Heart left ventricle (tissue), 16 donors: ENCODE measurements at regions not wholly inside any gene's neighbourhood (a gene's known extent, or its start where the extent isn't known, plus 50 kb on each side); places are given as distances from the start of the nearest gene placed in this dataset.

Experiments
- ATAC-seq, 4 donors: fragments of 200-7000 bp; cut with Tn5 transposase; one replicate each; pipeline ENCODE4 v1.9.1; 2020 to 2022; ENCODE audit warnings: moderate library complexity in 4 of 4, mild to moderate bottlenecking in 3 of 4, moderate number of reproducible peaks in 1 of 4
- DNase-seq, 5 donors: peaks; one replicate each; pipeline ENCODE4 v3.0.0-alpha.2; 2020
- H3K27ac ChIP-seq, 12 donors: fragments of 200-600 bp; sonication (generic) in 4 of 12; one replicate each; pipeline versions ENCODE4 v1.5.0 to v1.8.0; 2016 to 2022; ENCODE audit warnings: mild to moderate bottlenecking in 2 of 12
- H3K27me3 ChIP-seq, 9 donors: fragments of 200-600 bp; sonication (generic) in 2 of 9; one replicate each; pipeline versions ENCODE4 v1.5.1 to v1.8.0; 2016 to 2022; ENCODE audit warnings: mild to moderate bottlenecking in 3 of 9
- H3K36me3 ChIP-seq, 9 donors: fragments of 200-600 bp; sonication (generic) in 2 of 9; one replicate each; pipeline versions ENCODE4 v1.5.0 to v1.8.0; 2018 to 2022; ENCODE audit warnings: mild to moderate bottlenecking in 2 of 9
- H3K4me1 ChIP-seq, 12 donors: fragments of 200-600 bp; sonication (generic) in 4 of 12; one replicate each; pipeline versions ENCODE4 v1.5.0 to v1.8.0; 2016 to 2022; ENCODE audit warnings: mild to moderate bottlenecking in 3 of 12
- H3K4me3 ChIP-seq, 12 donors: fragments of 200-600 bp; sonication (generic) in 4 of 12; one replicate each; pipeline versions ENCODE4 v1.5.0 to v1.8.0; 2017 to 2022; ENCODE audit warnings: mild to moderate bottlenecking in 9 of 12, moderate library complexity in 4 of 12
- H3K9me3 ChIP-seq, 12 donors: fragments of 200-600 bp; sonication (generic) in 4 of 12; one replicate each; pipeline versions ENCODE4 v1.5.0 to v1.8.0; 2016 to 2022; ENCODE audit warnings: mild to moderate bottlenecking in 1 of 12
- CTCF ChIP-seq, 12 donors: fragments of 200-600 bp; sonication (generic) in 4 of 12; IDR thresholded peaks; one replicate each; pipeline versions ENCODE4 v1.5.0 to v1.8.0; 2018 to 2022; ENCODE audit warnings: antibody characterized with exemption in 12 of 12, mild to moderate bottlenecking in 5 of 12
- POLR2A ChIP-seq, 2 donors: fragments of 450-650 bp; IDR thresholded peaks; one replicate each; pipeline ENCODE4 v1.6.1; 2017; ENCODE audit warnings: antibody characterized with exemption in 2 of 2, mild to moderate bottlenecking in 2 of 2, moderate library complexity in 2 of 2
- WGBS, 4 donors: extraction: QIAGEN DNeasy Blood & Tissue Kit in 2 of 4; methylation state at CpG; one replicate each; pipeline versions ENCODE4 v1.1.5 to v1.1.7; 2013 to 2018; 5-methylcytosine and 5-hydroxymethylcytosine counted together
- intact Hi-C, 10 donors: fragments of 100-400 bp; cut with DNase I; formaldehyde crosslinking; loops; one replicate each; pipeline versions ENCODE4 v1.11.1 to v1.14.2; 2022
- donor health status: ischemic (EF 13 %, LVEDD 7.1; RV severe dilation, severe dysfunction).
- donor health status: healthy with polysubstance abuse.
- donor health status: DM: no; HTN: yes; CAD: no.
- donor health status: DM: no; HTN: no; CAD: no.
- donor health status: ischemic (EF 25% LVEDD 6.9; RV normal size, moderate dysfunction).
- donor health status: ischemic (EF 25% LVEDD 5.7; RV mildly dilated, moderate dysfunction).
- donor health status: healthy.
- donor health status: DM: yes; HTN: yes; CAD: no.
- donor health status: ischemic (EF 35%, LVEDD 5.7; RV mildly dilated, moderate dysfunction).
- donor health status: nonischemic (EF 11% LVEDD 7.7; RV severe dilation, severe dysfunction).
- donor health status: DM: yes; HTN: yes; CAD: no.
- donor health status: PGD.
- donor health status: ischemic (EF 29% LVEDD 5.4; RV normal size, mild dysfunction).
- donor health status: nonischemic (EF 23%, LVEDD 6.1; RV moderate dilation, normal function).

GRCh38 chr6:131419702-131420101 lies 153.3 kb upstream of the ARG1 start:
- Histone ChIP-seq H3K27me3 (peaks cover 0 to 3% (median 0%) of the 10 kb centered on the region in 9 donors), H3K27ac (no peak overlapping the region), H3K36me3 (no peaks in the 10 kb centered on the region), H3K4me3 (no peak overlapping the region), H3K4me1 (no peaks in the 10 kb centered on the region), H3K9me3 (no peaks in the 10 kb centered on the region)
- no peak for TF ChIP-seq CTCF (IDR thresholded peaks at IDR 0.05)
- no peak for TF ChIP-seq POLR2A (IDR thresholded peaks at IDR 0.05)
- intact Hi-C loops, result no loop called here
- DNase-seq (no peak), ATAC-seq (no peak)
- 26 to 52% (median 46%) methylated on average over 1 of the region's 1 CpG for WGBS, 4 donors

DNA sequence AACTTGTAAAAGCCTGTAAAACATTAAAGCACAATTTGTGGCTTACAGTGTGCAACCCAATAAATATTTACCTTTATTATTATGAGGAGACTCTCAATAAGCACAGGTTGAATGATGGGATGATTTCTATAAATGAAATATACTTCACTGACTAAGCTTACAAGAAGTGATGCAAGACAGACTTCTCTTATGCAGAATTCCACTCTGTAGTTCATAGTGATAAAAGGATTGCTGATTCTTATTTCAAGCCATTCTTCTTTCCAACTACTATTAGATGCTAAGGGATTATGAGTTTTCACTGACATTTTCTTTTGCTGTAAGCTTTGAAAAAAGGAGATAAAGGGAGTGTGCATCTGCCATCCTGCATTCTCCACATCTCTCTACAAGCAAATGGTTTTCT lies 149.0 kb upstream of the ARG1 start:
- ATAC-seq (no peak), DNase-seq (no peak)
- H3K4me3 ChIP-seq, result no peak overlapping the region
- no peak overlapping the region for H3K27ac ChIP-seq
- TF ChIP-seq CTCF (IDR thresholded peaks at IDR 0.05) (no peak), POLR2A (IDR thresholded peaks at IDR 0.05) (no peak)
- peaks cover 0 to 8% (median 0%) of the 10 kb centered on the region in 12 donors for H3K9me3 ChIP-seq
- peaks cover 0 to 5% (median 0%) of the 10 kb centered on the region in 12 donors for H3K4me1 ChIP-seq
- intact Hi-C loops, result no loop called here
- no peaks in the 10 kb centered on the region for H3K36me3 ChIP-seq
- peaks cover 0 to 3% (median 0%) of the 10 kb centered on the region in 9 donors for H3K27me3 ChIP-seq

GRCh38 chr6:131424475-131424874 lies 148.6 kb upstream of the ARG1 start:
- H3K36me3 ChIP-seq, result no peaks in the 10 kb centered on the region
- TF ChIP-seq CTCF (IDR thresholded peaks at IDR 0.05) (no peak), POLR2A (IDR thresholded peaks at IDR 0.05) (no peak)
- whole genome bisulfite sequencing, 4 donors, result 81 to 89% (median 85%) methylated on average over 4 of the region's 4 CpGs
- DNase-seq, result no peak
- H3K4me1 ChIP-seq, result peaks cover 0 to 5% (median 0%) of the 10 kb centered on the region in 12 donors
- intact Hi-C loops, result no loop called here
- H3K27me3 ChIP-seq, result peaks cover 0 to 3% (median 0%) of the 10 kb centered on the region in 9 donors
- ATAC-seq, result no peak
- no peak overlapping the region for H3K4me3 ChIP-seq
- H3K27ac ChIP-seq, result no peak overlapping the region
- peaks cover 0 to 11% (median 0%) of the 10 kb centered on the region in 12 donors for H3K9me3 ChIP-seq

DNA sequence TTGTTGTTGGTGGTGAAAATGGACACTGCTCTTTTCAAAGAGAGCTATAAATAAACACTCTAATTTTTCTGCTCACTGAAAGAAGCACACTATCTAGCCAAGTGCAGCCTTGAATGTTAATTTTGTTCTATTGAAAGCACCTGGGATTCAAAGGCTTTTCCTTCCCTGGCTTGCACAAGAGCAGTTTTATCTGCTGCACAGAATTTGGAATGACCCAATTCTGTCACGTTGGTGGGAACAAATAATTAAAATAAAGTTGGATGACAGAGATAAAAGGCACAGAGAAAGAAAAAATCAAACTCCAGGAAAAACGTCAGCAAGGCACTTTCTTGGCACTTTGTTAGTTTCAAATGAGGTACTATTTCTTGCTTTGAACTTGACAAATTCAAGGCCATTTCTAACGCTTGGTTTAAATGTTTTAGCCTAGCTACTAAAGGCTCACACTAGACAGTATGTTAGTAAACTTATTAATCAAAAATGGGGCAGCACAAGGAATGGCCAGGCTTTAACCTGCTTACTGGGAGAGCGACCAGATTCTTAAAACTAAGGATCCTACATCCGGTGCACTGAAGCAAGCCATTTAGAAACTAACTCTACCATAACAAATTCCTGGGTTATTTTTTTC lies 145.5 kb upstream of the ARG1 start:
- Histone ChIP-seq H3K36me3 (no peaks in the 10 kb centered on the region), H3K4me3 (no peak overlapping the region), H3K9me3 (peaks cover 0 to 11% (median 0%) of the 10 kb centered on the region in 12 donors), H3K4me1 (peaks cover 0 to 5% (median 0%) of the 10 kb centered on the region in 12 donors), H3K27ac (no peak overlapping the region), H3K27me3 (no peaks in the 10 kb centered on the region)
- intact Hi-C loops, result no loop called here
- ATAC-seq, result no peak
- TF ChIP-seq CTCF (IDR thresholded peaks at IDR 0.05) (no peak), POLR2A (IDR thresholded peaks at IDR 0.05) (no peak)
- 57 to 67% (median 62%) methylated on average over 5 of the region's 5 CpGs for WGBS, 4 donors
- DNase-seq, result no peak
